DOHH2 (cell line): ENCODE measurements at regions not wholly inside any gene's neighbourhood (a gene's known extent, or its start where the extent isn't known, plus 50 kb on each side); places are given as distances from the start of the nearest gene placed in this dataset.
A peak's percentile ranks its signal among the peaks of the same experiment; 100 is the strongest.

Experiments used
- H3F3A ChIP-seq: fragments of 200-600 bp; sonication (generic), shearing (Covaris generic); 2 replicates; pipeline ENCODE4 v1.6.0; 2016; ENCODE audit warnings: antibody characterized with exemption, mild to moderate bottlenecking; ENCODE audit not compliant: control insufficient read depth, insufficient read depth
- H3K27ac ChIP-seq: fragments of 200-600 bp; sonication (generic); 2 replicates; pipeline ENCODE4 v1.5.1; 2014; ENCODE audit warnings: low read depth, mild to moderate bottlenecking, low read length, moderate library complexity
- H3K27me3 ChIP-seq: fragments of 200-600 bp; sonication (generic); 2 replicates; pipeline ENCODE4 v1.6.1; 2014; ENCODE audit warnings: mild to moderate bottlenecking, low read length, mixed read lengths; ENCODE audit not compliant: control insufficient read depth
- H3K36me3 ChIP-seq: fragments of 200-600 bp; sonication (generic); 2 replicates; pipeline ENCODE4 v1.6.1; 2014; ENCODE audit warnings: mild to moderate bottlenecking, low read length, moderate library complexity, mixed read lengths; ENCODE audit not compliant: control insufficient read depth
- H3K4me1 ChIP-seq: fragments of 200-600 bp; sonication (generic); 2 replicates; pipeline ENCODE4 v1.6.1; 2014; ENCODE audit warnings: mild to moderate bottlenecking, low read length, mixed read lengths; ENCODE audit not compliant: control insufficient read depth
- H3K4me2 ChIP-seq: fragments of 200-600 bp; sonication (generic); 2 replicates; pipeline ENCODE4 v1.6.0; 2014; ENCODE audit warnings: mild to moderate bottlenecking, low read length, moderate library complexity
- H3K4me3 ChIP-seq: fragments of 200-600 bp; sonication (generic); 2 replicates; pipeline ENCODE4 v1.5.1; 2014; ENCODE audit warnings: mild to moderate bottlenecking, low read length, mixed read lengths
- H3K79me2 ChIP-seq: fragments of 200-600 bp; sonication (generic); 2 replicates; pipeline ENCODE4 v1.6.1; 2014; ENCODE audit warnings: mild to moderate bottlenecking, low read length, mixed read lengths; ENCODE audit not compliant: control insufficient read depth
- H3K9me2 ChIP-seq: fragments of 200-600 bp; sonication (generic); replicated peaks from 2 replicates; pipeline ENCODE4 v1.6.1; 2014; ENCODE audit warnings: mild to moderate bottlenecking, low read length, mixed read lengths; ENCODE audit not compliant: control insufficient read depth
- H3K9me3 ChIP-seq: fragments of 200-600 bp; sonication (generic); 2 replicates; pipeline ENCODE4 v1.6.1; 2014; ENCODE audit warnings: antibody characterized with exemption, low read length, mixed read lengths; ENCODE audit not compliant: control insufficient read depth, insufficient read depth
- H4K20me1 ChIP-seq: fragments of 200-600 bp; sonication (generic); 2 replicates; pipeline ENCODE4 v1.6.0; 2014; ENCODE audit warnings: low read depth, mild to moderate bottlenecking, antibody characterized with exemption, low read length, moderate library complexity; ENCODE audit not compliant: control insufficient read depth, insufficient read depth
- CTCF ChIP-seq: fragments of 200-600 bp; sonication (generic); IDR thresholded peaks from one replicate; pipeline ENCODE4 v1.5.1; 2014; ENCODE audit warnings: antibody characterized with exemption, mild to moderate bottlenecking, low read depth, low read length; ENCODE audit not compliant: poor library complexity, severe bottlenecking
- EZH2phosphoT487 ChIP-seq: fragments of 200-600 bp; sonication (generic); IDR thresholded peaks from 2 replicates; pipeline ENCODE4 v1.6.1; 2017; ENCODE audit warnings: borderline replicate concordance, mild to moderate bottlenecking, antibody characterized with exemption, low read length, moderate library complexity, mixed read lengths

- Histone ChIP-seq H3K4me2 (no peak overlapping the region), H3K4me1 (peaks cover 64% of the 10 kb centered on the region), H3K27ac (no peak overlapping the region), H3K36me3 (peaks cover 6% of the 10 kb centered on the region; the same call in 1 of the 2 replicates), H3K9me2 (no peaks in the 10 kb centered on the region), H3K9me3 (no peaks in the 10 kb centered on the region), H3K4me3 (no peak overlapping the region), H3F3A (peaks cover 27% of the 10 kb centered on the region), H3K79me2 (peaks cover 11% of the 10 kb centered on the region), H3K27me3 (no peaks in the 10 kb centered on the region), H4K20me1 (no peaks in the 10 kb centered on the region)
- TF ChIP-seq CTCF, result no peak
- no peak for TF ChIP-seq EZH2phosphoT487
Measured at GRCh38 chr15:85325834-85326233, 54.6 kb upstream of the AKAP13 start.

GRCh38 chr15:85326291-85326690 is 54.1 kb upstream of the AKAP13 start:
- Histone ChIP-seq H3K27me3 (no peaks in the 10 kb centered on the region), H4K20me1 (no peaks in the 10 kb centered on the region), H3K9me3 (no peaks in the 10 kb centered on the region), H3K79me2 (peaks cover 11% of the 10 kb centered on the region), H3K27ac (no peak overlapping the region), H3K36me3 (peaks cover 6% of the 10 kb centered on the region; the same call in 1 of the 2 replicates), H3K9me2 (no peaks in the 10 kb centered on the region), H3K4me1 (peaks cover 68% of the 10 kb centered on the region), H3K4me3 (peak overlapping the region; percentile 3; the same call in 1 of the 2 replicates), H3K4me2 (peak overlapping the region; percentile 29), H3F3A (peaks cover 30% of the 10 kb centered on the region)
- no peak for TF ChIP-seq CTCF

GRCh38 chr15:85327820-85328219 is 52.6 kb upstream of the AKAP13 start:
- H3K4me3 ChIP-seq, result peak overlapping the region; percentile 69
- no peaks in the 10 kb centered on the region for H4K20me1 ChIP-seq
- H3K9me3 ChIP-seq, result no peaks in the 10 kb centered on the region
- TF ChIP-seq CTCF (no peak), EZH2phosphoT487 (no peak)
- no peaks in the 10 kb centered on the region for H3K9me2 ChIP-seq
- peaks cover 29% of the 10 kb centered on the region for H3F3A ChIP-seq
- H3K4me2 ChIP-seq, result peak overlapping the region; percentile 94
- peak overlapping the region; percentile 95 for H3K27ac ChIP-seq
- H3K36me3 ChIP-seq, result peaks cover 6% of the 10 kb centered on the region; the same call in 1 of the 2 replicates
- H3K4me1 ChIP-seq, result peaks cover 80% of the 10 kb centered on the region
- no peaks in the 10 kb centered on the region for H3K27me3 ChIP-seq
- peaks cover 14% of the 10 kb centered on the region for H3K79me2 ChIP-seq
